Adrenal gland (tissue), 5 donors: ENCODE measurements at regions not wholly inside any gene's neighbourhood (a gene's known extent, or its start where the extent isn't known, plus 50 kb on each side); places are given as distances from the start of the nearest gene placed in this dataset.

ENCODE experiments used
- CTCF ChIP-seq, 6 experiments: fragments of 450-650 bp in 4 of 6; fragments of 200-600 bp in 2 of 6; sonication (generic) in 1 of 6; IDR thresholded peaks; 1 replicate in 5 of 6; 2 replicates in 1 of 6; pipeline versions ENCODE4 v1.5.1 to v1.8.0; 2016 to 2021; ENCODE audit warnings: antibody characterized with exemption in 6 of 6, mild to moderate bottlenecking in 2 of 6, moderate library complexity in 1 of 6
- POLR2A ChIP-seq, 2 donors: fragments of 450-650 bp; IDR thresholded peaks; one replicate each; pipeline ENCODE4 v1.6.1; 2017; ENCODE audit warnings: antibody characterized with exemption in 2 of 2, mild to moderate bottlenecking in 2 of 2, moderate library complexity in 1 of 2
- donor health status: DM: no; HTN: no; CAD: no.

- TF ChIP-seq CTCF (IDR thresholded peaks at IDR 0.05) (no peak), POLR2A (IDR thresholded peaks at IDR 0.05) (no peak)
These were observed 789.7 kb downstream of the GATA3 start for GRCh38 chr10:8844141-8844540.
